Thymus (tissue), 11 donors: ENCODE measurements at regions not wholly inside any gene's neighbourhood (a gene's known extent, or its start where the extent isn't known, plus 50 kb on each side); places are given as distances from the start of the nearest gene placed in this dataset.

ENCODE experiments used
- DNase-seq, 9 donors: peaks; one replicate each; pipeline ENCODE4 v3.0.0-alpha.2; 2013; ENCODE audit warnings: low spot score in 9 of 9, low read depth in 6 of 9, missing footprints in 1 of 9
- H3K27ac ChIP-seq, 2 donors: one replicate each; pipeline ENCODE4 v1.5.1; 2013; ENCODE audit warnings: control low read depth in 1 of 2, low read depth in 1 of 2, low read length in 1 of 2, mild to moderate bottlenecking in 1 of 2, moderate library complexity in 1 of 2
- H3K27me3 ChIP-seq, 2 donors: one replicate each; pipeline ENCODE4 v1.5.1; 2013; ENCODE audit warnings: low read length in 1 of 2; ENCODE audit not compliant: control insufficient read depth in 2 of 2, insufficient read depth in 1 of 2
- H3K36me3 ChIP-seq, 2 donors: one replicate each; pipeline ENCODE4 v1.5.1; 2013; ENCODE audit warnings: low read length in 1 of 2, mild to moderate bottlenecking in 1 of 2, moderate library complexity in 1 of 2; ENCODE audit not compliant: control insufficient read depth in 2 of 2, insufficient read depth in 2 of 2
- H3K4me1 ChIP-seq, 2 donors: one replicate each; pipeline ENCODE4 v1.5.1; 2013; ENCODE audit warnings: low read length in 2 of 2; ENCODE audit not compliant: control insufficient read depth in 2 of 2, insufficient read depth in 2 of 2
- H3K4me3 ChIP-seq, 2 donors: one replicate each; pipeline ENCODE4 v1.5.1; 2013; ENCODE audit warnings: low read length in 2 of 2, control low read depth in 1 of 2, mild to moderate bottlenecking in 1 of 2
- H3K9me3 ChIP-seq, 2 donors: one replicate each; pipeline ENCODE4 v1.5.1; 2013; ENCODE audit warnings: low read length in 1 of 2, mild to moderate bottlenecking in 1 of 2; ENCODE audit not compliant: control insufficient read depth in 2 of 2, insufficient read depth in 1 of 2
- WGBS: extraction: QIAGEN DNeasy Blood & Tissue Kit; methylation state at CpG from one replicate; pipeline ENCODE4 v1.1.7; 2013; 5-methylcytosine and 5-hydroxymethylcytosine counted together
- donor health status: healthy.

DNA sequence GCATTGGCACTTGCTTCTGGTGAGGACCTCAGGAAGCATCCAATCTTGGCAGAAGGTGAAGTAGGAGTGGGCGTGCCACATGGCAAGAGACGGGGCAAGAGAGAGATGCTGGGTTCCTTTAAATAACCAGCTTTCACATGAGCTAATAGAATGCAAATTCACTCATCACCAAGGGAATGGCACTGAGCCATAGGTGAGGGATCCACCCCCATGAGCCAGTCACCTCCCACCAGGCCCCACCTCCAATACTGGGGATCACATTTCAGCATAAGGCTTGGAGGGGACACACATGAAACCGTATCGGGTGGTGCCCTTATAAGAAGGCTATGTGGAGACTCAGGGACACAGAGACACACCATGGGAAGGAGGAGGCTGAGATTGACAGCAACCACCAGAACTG is 140.0 kb upstream of the MSX1 start:
- H3K36me3 ChIP-seq: no peaks in the 10 kb centered on the region
- H3K9me3 ChIP-seq: peaks cover 0 to 3% of the 10 kb centered on the region in 2 donors
- no peak overlapping the region for H3K4me3 ChIP-seq
- no peaks in the 10 kb centered on the region for H3K4me1 ChIP-seq
- no peak overlapping the region for H3K27ac ChIP-seq
- WGBS: 94% methylated on average over 4 of the region's 4 CpGs
- DNase-seq: no peak
- no peaks in the 10 kb centered on the region for H3K27me3 ChIP-seq

DNA sequence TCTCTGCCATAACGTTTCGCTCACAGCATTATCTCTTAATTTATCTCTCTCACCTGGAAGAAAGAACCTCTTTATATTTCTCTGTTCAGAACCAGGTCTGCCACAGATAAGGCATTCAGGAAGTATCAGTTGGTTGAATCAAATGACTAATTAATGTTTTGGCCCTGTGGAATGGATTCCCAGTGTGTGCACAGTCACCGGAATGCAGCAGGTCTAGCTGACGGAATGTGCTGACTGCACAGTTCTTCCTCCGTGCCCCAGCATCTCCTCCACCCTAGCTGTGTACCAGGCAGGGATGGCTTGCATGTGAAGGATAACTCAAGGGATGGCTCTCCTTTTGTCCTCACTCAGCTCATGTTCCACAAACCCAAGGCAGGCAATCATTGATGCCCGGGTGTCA is 141.8 kb upstream of the MSX1 start:
- WGBS: 87% methylated on average over 6 of the region's 6 CpGs
- Histone ChIP-seq H3K4me1 (no peaks in the 10 kb centered on the region), H3K27ac (no peak overlapping the region), H3K9me3 (no peaks in the 10 kb centered on the region), H3K4me3 (no peak overlapping the region), H3K36me3 (no peaks in the 10 kb centered on the region), H3K27me3 (no peaks in the 10 kb centered on the region)
- no peak for DNase-seq

- no peaks in the 10 kb centered on the region for H3K36me3 ChIP-seq
- H3K9me3 ChIP-seq: no peaks in the 10 kb centered on the region
- over 99% methylated on average over 2 of the region's 2 CpGs for WGBS
- H3K27me3 ChIP-seq: no peaks in the 10 kb centered on the region
- H3K4me1 ChIP-seq: no peaks in the 10 kb centered on the region
- H3K27ac ChIP-seq: no peak overlapping the region
- H3K4me3 ChIP-seq: no peak overlapping the region
- DNase-seq: no peak
Measured at GRCh38 chr4:4714331-4714730, 145.1 kb upstream of the MSX1 start.

- DNase-seq: no peak
Measured at GRCh38 chr4:4712800-4713528, 146.5 kb upstream of the MSX1 start.

GRCh38 chr4:4711902-4712301 is 147.6 kb upstream of the MSX1 start:
- no peaks in the 10 kb centered on the region for H3K4me1 ChIP-seq
- WGBS: 96% methylated on average over 3 of the region's 3 CpGs
- no peak overlapping the region for H3K4me3 ChIP-seq
- no peaks in the 10 kb centered on the region for H3K27me3 ChIP-seq
- DNase-seq: no peak
- H3K27ac ChIP-seq: no peak overlapping the region
- H3K36me3 ChIP-seq: no peaks in the 10 kb centered on the region
- H3K9me3 ChIP-seq: no peaks in the 10 kb centered on the region

More at GRCh38 chr4:4712800-4713528, 146.5 kb upstream of the MSX1 start:
- Histone ChIP-seq H3K9me3 (no peaks in the 10 kb centered on the region), H3K4me3 (no peak overlapping the region), H3K36me3 (no peaks in the 10 kb centered on the region), H3K27ac (no peak overlapping the region), H3K27me3 (no peaks in the 10 kb centered on the region), H3K4me1 (no peaks in the 10 kb centered on the region)
- 97% methylated on average over 3 of the region's 3 CpGs for WGBS

DNA sequence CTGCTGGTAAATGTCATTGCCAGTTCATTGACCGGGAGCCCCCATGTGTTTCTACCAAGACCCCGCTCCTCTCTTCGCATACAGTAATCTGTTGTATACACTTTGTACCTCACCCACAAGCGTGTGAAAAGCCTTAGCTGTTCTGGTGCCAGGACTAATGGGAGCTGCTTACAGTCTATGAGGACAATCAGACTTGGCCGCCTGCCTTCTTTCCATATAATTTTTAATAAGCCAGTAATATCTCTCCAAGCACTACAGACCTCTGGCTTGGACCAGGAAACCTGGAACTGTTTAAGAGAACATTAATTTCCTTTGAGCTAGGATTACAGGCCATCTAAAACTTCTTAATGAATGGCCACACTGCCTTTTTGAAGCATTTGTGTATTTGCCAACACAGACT is 149.7 kb upstream of the MSX1 start:
- no peaks in the 10 kb centered on the region for H3K9me3 ChIP-seq
- DNase-seq: no peak
- no peak overlapping the region for H3K27ac ChIP-seq
- H3K27me3 ChIP-seq: no peaks in the 10 kb centered on the region
- no peaks in the 10 kb centered on the region for H3K36me3 ChIP-seq
- no peaks in the 10 kb centered on the region for H3K4me1 ChIP-seq
- 97% methylated on average over 5 of the region's 5 CpGs for WGBS
- no peak overlapping the region for H3K4me3 ChIP-seq

DNA sequence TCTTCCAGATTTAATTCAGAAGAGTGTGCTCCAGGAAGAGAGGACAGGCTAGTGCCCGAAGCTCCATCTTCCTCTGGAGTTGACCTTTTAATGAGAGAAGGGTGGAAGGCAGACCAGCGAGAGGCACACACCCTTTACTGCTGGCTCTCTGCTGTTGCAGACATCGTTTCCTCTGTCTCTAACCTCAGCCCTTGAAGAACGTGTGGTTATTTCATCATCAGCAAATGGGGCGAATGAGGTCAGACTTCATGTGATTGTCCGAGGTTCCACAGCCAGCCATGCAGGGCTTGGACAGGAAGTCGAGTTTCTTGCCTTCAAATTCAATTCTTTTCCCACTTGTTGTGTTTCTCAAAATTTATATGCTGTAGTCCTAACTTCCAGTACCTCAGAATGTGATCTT is 155.2 kb upstream of the MSX1 start:
- Histone ChIP-seq H3K4me3 (no peak overlapping the region), H3K9me3 (no peaks in the 10 kb centered on the region), H3K27ac (no peak overlapping the region), H3K27me3 (no peaks in the 10 kb centered on the region), H3K4me1 (no peaks in the 10 kb centered on the region), H3K36me3 (no peaks in the 10 kb centered on the region)
- 92% methylated on average over 7 of the region's 7 CpGs for WGBS
- DNase-seq: no peak

DNA sequence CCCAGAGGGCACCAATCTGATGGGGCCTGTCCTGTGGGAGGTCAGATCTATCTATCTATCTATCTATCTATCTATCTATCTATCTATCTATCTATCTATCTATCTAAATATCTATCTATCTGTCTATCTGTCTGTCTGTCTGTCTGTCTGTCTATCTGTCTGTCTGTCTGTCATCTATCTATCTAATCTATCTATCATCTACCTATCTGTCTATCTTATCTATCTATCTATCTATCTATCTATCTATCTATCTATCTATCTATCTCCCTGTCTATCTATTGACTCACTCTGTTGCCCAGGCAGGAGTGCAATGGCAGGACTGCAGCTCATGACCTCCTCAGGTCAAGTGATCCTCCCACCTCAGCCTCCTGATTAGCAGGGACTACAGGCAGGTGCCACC is 155.7 kb upstream of the STX18 start:
- Histone ChIP-seq H3K4me3 (no peak overlapping the region), H3K4me1 (no peaks in the 10 kb centered on the region), H3K27ac (no peak overlapping the region), H3K27me3 (no peaks in the 10 kb centered on the region), H3K9me3 (no peaks in the 10 kb centered on the region), H3K36me3 (no peaks in the 10 kb centered on the region)
- no peak for DNase-seq

- no peaks in the 10 kb centered on the region for H3K27me3 ChIP-seq
- H3K4me1 ChIP-seq: no peaks in the 10 kb centered on the region
- WGBS: 97% methylated on average over 9 of the region's 9 CpGs
- DNase-seq: no peak
- no peaks in the 10 kb centered on the region for H3K36me3 ChIP-seq
- no peak overlapping the region for H3K27ac ChIP-seq
- no peak overlapping the region for H3K4me3 ChIP-seq
- no peaks in the 10 kb centered on the region for H3K9me3 ChIP-seq
Measured at GRCh38 chr4:4696530-4696929, 154.7 kb upstream of the STX18 start.
